OCI-LY7 (cell line): ENCODE measurements at regions not wholly inside any gene's neighbourhood (a gene's known extent, or its start where the extent isn't known, plus 50 kb on each side); places are given as distances from the start of the nearest gene placed in this dataset.

Experiments
- BruUV-seq: library from RNA; stranded (reverse); fragments of 400-500 nt; replicated peaks from 2 replicates; lab custom pipeline; 2021; lab: Mats Ljungman, UMichigan
- CTCF ChIA-PET: fragments of 300-600 bp; sonication (Branson Sonifier 250); formaldehyde crosslinking; loops from one replicate; lab custom pipeline; 2022; ENCODE audit warnings: antibody characterized with exemption; ENCODE audit not compliant: unreplicated experiment; lab: Charles Lee
- POLR2A ChIA-PET: fragments of 300-600 bp; sonication (Branson Sonifier 250); formaldehyde crosslinking; loops from one replicate; lab custom pipeline; 2022; ENCODE audit warnings: antibody characterized with exemption; lab: Charles Lee
- DNase-seq: peaks from one replicate; pipeline ENCODE4 v3.0.0-alpha.2; 2015; ENCODE audit warnings: low spot score
- H2AFZ ChIP-seq: fragments of 200-600 bp; sonication (generic), shearing (Covaris generic); 2 replicates; pipeline ENCODE4 v1.6.1; 2014; ENCODE audit warnings: mild to moderate bottlenecking, antibody characterized with exemption, low read length, moderate library complexity
- H3K27ac ChIP-seq: fragments of 200-600 bp; sonication (generic); 2 replicates; pipeline ENCODE4 v1.5.1; 2014; ENCODE audit warnings: mixed run types, low read depth, mild to moderate bottlenecking, moderate library complexity, low read length, inconsistent platforms; ENCODE audit not compliant: poor library complexity, severe bottlenecking
- H3K36me3 ChIP-seq: fragments of 200-600 bp; sonication (generic); 2 replicates; pipeline ENCODE4 v1.6.1; 2014; ENCODE audit warnings: mild to moderate bottlenecking, antibody characterized with exemption, low read length, moderate library complexity, mixed read lengths; ENCODE audit not compliant: insufficient read depth
- H3K4me1 ChIP-seq: fragments of 200-600 bp; sonication (generic); 2 replicates; pipeline ENCODE4 v1.5.1; 2014; ENCODE audit warnings: mild to moderate bottlenecking, low read length; ENCODE audit not compliant: insufficient read depth, poor library complexity, severe bottlenecking
- H3K4me2 ChIP-seq: fragments of 200-600 bp; sonication (generic); 2 replicates; pipeline ENCODE4 v1.6.1; 2014; ENCODE audit warnings: mild to moderate bottlenecking, low read length
- H3K4me3 ChIP-seq: fragments of 200-600 bp; sonication (generic); 2 replicates; pipeline ENCODE4 v1.5.1; 2014; ENCODE audit warnings: mild to moderate bottlenecking, low read depth, low read length; ENCODE audit not compliant: poor library complexity, severe bottlenecking
- H3K79me2 ChIP-seq: fragments of 200-600 bp; sonication (generic); 2 replicates; pipeline ENCODE4 v1.6.1; 2016; ENCODE audit warnings: low read depth, mild to moderate bottlenecking, low read length, moderate library complexity, mixed read lengths; ENCODE audit not compliant: insufficient read depth
- H3K9me2 ChIP-seq: fragments of 200-600 bp; sonication (generic); 2 replicates; pipeline ENCODE4 v1.6.1; 2016; ENCODE audit warnings: mild to moderate bottlenecking, low read length, mixed read lengths; ENCODE audit not compliant: insufficient read depth
- H3K9me3 ChIP-seq: fragments of 200-600 bp; sonication (generic); 2 replicates; pipeline ENCODE4 v1.6.1; 2014; ENCODE audit warnings: mild to moderate bottlenecking, mixed run types, low read length, mixed read lengths
- H4K20me1 ChIP-seq: fragments of 200-600 bp; sonication (generic); 2 replicates; pipeline ENCODE4 v1.6.1; 2014; ENCODE audit warnings: mild to moderate bottlenecking, antibody characterized with exemption, low read length, moderate library complexity, mixed read lengths; ENCODE audit not compliant: insufficient read depth
- CTCF ChIP-seq: fragments of 200-600 bp; sonication (generic); conservative IDR thresholded peaks from 2 replicates; pipeline ENCODE4 v1.5.1; 2014; ENCODE audit warnings: mild to moderate bottlenecking, antibody characterized with exemption, low read length, moderate library complexity, mixed read lengths
- EZH2phosphoT487 ChIP-seq: fragments of 200-600 bp; sonication (generic); IDR thresholded peaks from 2 replicates; pipeline ENCODE4 v1.6.1; 2018; ENCODE audit warnings: low read depth, borderline replicate concordance, mild to moderate bottlenecking, mixed run types, antibody characterized with exemption, low read length, moderate library complexity, mixed read lengths
- intact Hi-C: fragments of 100-400 bp; cut with micrococcal nuclease; formaldehyde crosslinking; loops from one replicate; pipeline ENCODE4 v1.10.0; 2022; ENCODE audit not compliant: unreplicated experiment

- BruUV-seq, result no TSS peak
- DNase-seq, result no peak
- Histone ChIP-seq H3K4me3 (no peak overlapping the region), H3K4me2 (no peak overlapping the region), H3K9me2 (no peaks in the 10 kb centered on the region), H3K4me1 (no peaks in the 10 kb centered on the region), H3K9me3 (no peaks in the 10 kb centered on the region), H3K36me3 (no peaks in the 10 kb centered on the region), H3K27ac (no peak overlapping the region), H4K20me1 (no peaks in the 10 kb centered on the region), H3K79me2 (no peaks in the 10 kb centered on the region), H2AFZ (no peak overlapping the region)
- intact Hi-C loops, result loop anchor here (10.0 kb wide), 1 partner anchor 60 kb away; no protein-coding TSS in a partner anchor
- ChIA-PET POLR2A (no interaction called here), CTCF (no interaction called here)
- TF ChIP-seq EZH2phosphoT487 (no peak), CTCF (no peak)
Measured at GRCh38 chr1:99115231-99115630, 110.6 kb upstream of the PLPPR5 start.

GRCh38 chr1:99119188-99119587, 114.5 kb upstream of the PLPPR5 start:
- Histone ChIP-seq H4K20me1 (no peaks in the 10 kb centered on the region), H3K4me3 (no peak overlapping the region), H2AFZ (no peak overlapping the region), H3K4me1 (no peaks in the 10 kb centered on the region), H3K4me2 (no peak overlapping the region), H3K27ac (no peak overlapping the region), H3K36me3 (no peaks in the 10 kb centered on the region), H3K9me3 (no peaks in the 10 kb centered on the region), H3K79me2 (no peaks in the 10 kb centered on the region), H3K9me2 (no peaks in the 10 kb centered on the region)
- intact Hi-C loops, result loop anchor here (10.0 kb wide), 1 partner anchor 64 kb away; no protein-coding TSS in a partner anchor
- no peak for TF ChIP-seq EZH2phosphoT487
- TF ChIP-seq CTCF, result no peak
- POLR2A ChIA-PET, result no interaction called here
- DNase-seq, result no peak
- BruUV-seq, result no TSS peak
- CTCF ChIA-PET, result no interaction called here

GRCh38 chr1:99122039-99122438, 117.4 kb upstream of the PLPPR5 start:
- POLR2A ChIA-PET, result interaction anchor here (0.7 kb wide), 1 partner anchor 58 kb away, joined by 3 read pairs; no protein-coding TSS in a partner anchor

More at GRCh38 chr1:99122039-99122438, 117.4 kb upstream of the PLPPR5 start:
- Histone ChIP-seq H3K27ac (no peak overlapping the region), H4K20me1 (no peaks in the 10 kb centered on the region), H3K79me2 (no peaks in the 10 kb centered on the region), H2AFZ (no peak overlapping the region), H3K4me2 (no peak overlapping the region), H3K9me2 (no peaks in the 10 kb centered on the region), H3K9me3 (no peaks in the 10 kb centered on the region), H3K4me3 (no peak overlapping the region), H3K4me1 (no peaks in the 10 kb centered on the region), H3K36me3 (no peaks in the 10 kb centered on the region)
- intact Hi-C loops, result no loop called here
- TF ChIP-seq CTCF, result no peak
- TF ChIP-seq EZH2phosphoT487, result no peak
- no TSS peak for BruUV-seq
- CTCF ChIA-PET, result no interaction called here
- no peak for DNase-seq
